Breast epithelium (tissue), 4 donors: ENCODE measurements at regions not wholly inside any gene's neighbourhood (a gene's known extent, or its start where the extent isn't known, plus 50 kb on each side); places are given as distances from the start of the nearest gene placed in this dataset.
A peak's percentile ranks its signal among the peaks of the same experiment; 100 is the strongest.

Experiments used
- DNase-seq, 2 donors: peaks; one replicate each; pipeline ENCODE4 v3.0.0-alpha.2; 2019; ENCODE audit warnings: low spot score in 2 of 2
- H3K27ac ChIP-seq, 2 donors: fragments of 200-600 bp; sonication (generic) in 1 of 2; one replicate each; pipeline ENCODE4 v1.5.1; 2016 to 2019; ENCODE audit warnings: mild to moderate bottlenecking in 1 of 2
- H3K27me3 ChIP-seq, 2 donors: fragments of 200-600 bp; sonication (generic) in 1 of 2; one replicate each; pipeline versions ENCODE4 v1.5.1 to v1.6.0; 2017 to 2019; ENCODE audit warnings: control low read depth in 1 of 2, mild to moderate bottlenecking in 1 of 2
- H3K36me3 ChIP-seq: fragments of 200-600 bp; one replicate; pipeline ENCODE4 v1.5.1; 2019
- H3K4me1 ChIP-seq, 2 donors: fragments of 200-600 bp; sonication (generic); one replicate each; pipeline ENCODE4 v1.5.1; 2016 to 2019; ENCODE audit warnings: control low read depth in 1 of 2
- H3K4me3 ChIP-seq, 3 donors: fragments of 200-600 bp; sonication (generic); 1 replicate in 2 of 3; 2 replicates in 1 of 3; pipeline ENCODE4 v1.5.1; 2016 to 2019; ENCODE audit warnings: mild to moderate bottlenecking in 3 of 3, moderate library complexity in 2 of 3
- H3K9me3 ChIP-seq, 2 donors: fragments of 200-600 bp; sonication (generic) in 1 of 2; one replicate each; pipeline ENCODE4 v1.5.1; 2016 to 2019; ENCODE audit warnings: control low read depth in 1 of 2
- CTCF ChIP-seq, 3 donors: fragments of 450-650 bp; IDR thresholded peaks; one replicate each; pipeline ENCODE4 v1.5.1; 2016 to 2017; ENCODE audit warnings: antibody characterized with exemption in 3 of 3, mild to moderate bottlenecking in 3 of 3, moderate library complexity in 3 of 3
- POLR2A ChIP-seq: fragments of 450-650 bp; IDR thresholded peaks from one replicate; pipeline ENCODE4 v1.6.1; 2016; ENCODE audit warnings: antibody characterized with exemption, mild to moderate bottlenecking, moderate library complexity
- POLR2AphosphoS5 ChIP-seq, 3 donors: sonication (generic); formaldehyde crosslinking; IDR thresholded peaks; one replicate each; pipeline ENCODE4 v1.6.1; 2017; ENCODE audit warnings: antibody characterized with exemption in 3 of 3
- intact Hi-C: fragments of 100-400 bp; cut with DNase I; formaldehyde crosslinking; loops from one replicate; pipeline ENCODE4 v1.15.1; 2023; ENCODE audit warnings: low total_unique reads

DNA sequence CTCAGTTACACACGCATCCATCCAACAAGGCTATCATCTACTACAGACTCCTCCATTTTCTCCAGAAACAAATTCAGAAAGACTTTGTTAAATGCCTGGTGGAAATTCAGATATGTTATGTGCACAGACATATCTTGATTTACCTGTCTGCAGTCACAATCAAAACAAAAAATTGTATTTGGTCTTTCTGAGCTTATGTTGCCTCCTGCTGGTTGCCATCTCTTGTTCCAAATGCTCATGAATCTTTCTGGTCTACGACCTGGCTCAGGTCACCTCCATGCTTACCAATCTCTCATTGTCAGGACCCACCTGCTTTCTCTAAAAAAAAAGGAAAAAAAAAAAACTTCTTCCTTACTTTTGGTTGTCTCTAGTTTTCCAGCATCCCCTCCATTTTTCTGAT, 169.2 kb upstream of the PLXNC1 start:
- Histone ChIP-seq H3K4me1 (no peaks in the 10 kb centered on the region), H3K9me3 (no peaks in the 10 kb centered on the region), H3K27me3 (no peaks in the 10 kb centered on the region), H3K4me3 (no peak overlapping the region), H3K27ac (no peak overlapping the region), H3K36me3 (no peaks in the 10 kb centered on the region)
- intact Hi-C loops = no loop called here
- TF ChIP-seq POLR2A (no peak), CTCF (IDR thresholded peaks at IDR 0.05) (peak; percentile 12 to 49 (median 27)), POLR2AphosphoS5 (IDR thresholded peaks at IDR 0.05) (no peak)
- DNase-seq = no peak

DNA sequence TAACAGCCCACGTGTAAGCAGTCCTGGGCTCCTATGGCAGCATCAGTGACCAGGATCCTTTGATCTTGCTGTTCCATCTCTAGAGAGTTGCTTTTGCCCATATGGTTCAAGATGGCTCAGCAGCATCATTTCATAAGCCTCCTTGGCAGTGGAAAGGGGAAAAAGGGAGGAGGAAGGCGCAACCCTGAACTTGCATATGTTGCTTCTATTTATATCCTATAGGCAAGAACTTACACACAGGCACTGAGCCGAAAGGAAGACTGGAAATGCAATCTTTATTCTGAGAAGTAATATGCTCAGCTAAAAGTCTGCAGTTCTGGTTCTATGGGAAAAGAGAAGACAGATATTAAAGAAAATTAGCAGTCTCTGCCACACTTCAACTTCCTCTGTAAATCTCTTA, 167.7 kb upstream of the PLXNC1 start:
- Histone ChIP-seq H3K27ac (no peak overlapping the region), H3K36me3 (no peaks in the 10 kb centered on the region), H3K4me1 (no peaks in the 10 kb centered on the region), H3K27me3 (no peaks in the 10 kb centered on the region), H3K9me3 (no peaks in the 10 kb centered on the region), H3K4me3 (no peak overlapping the region)
- DNase-seq = no peak
- no peak for TF ChIP-seq POLR2A
- TF ChIP-seq CTCF (IDR thresholded peaks at IDR 0.05) = no peak
- TF ChIP-seq POLR2AphosphoS5 (IDR thresholded peaks at IDR 0.05) = no peak
- intact Hi-C loops = no loop called here

DNA sequence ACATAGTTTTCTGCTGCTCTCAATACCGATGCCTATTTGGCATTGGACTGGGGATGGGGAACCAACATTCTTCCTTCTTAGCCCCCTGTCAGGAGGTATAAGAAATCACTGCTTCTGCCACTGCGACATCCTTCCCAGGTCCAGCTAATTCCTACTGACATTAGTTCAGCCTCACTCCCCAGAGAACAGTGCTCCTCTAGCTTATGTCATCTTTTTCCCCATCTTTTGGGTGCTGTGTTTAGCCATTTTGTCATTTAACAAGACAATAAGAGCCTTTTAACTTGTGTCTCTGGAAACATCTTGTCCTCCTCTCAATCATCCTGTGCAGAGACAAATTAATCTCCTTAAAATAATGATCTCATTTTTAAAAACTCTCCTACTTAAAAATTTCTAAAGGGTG, 167.0 kb upstream of the PLXNC1 start:
- Histone ChIP-seq H3K9me3 (no peaks in the 10 kb centered on the region), H3K4me1 (no peaks in the 10 kb centered on the region), H3K27me3 (no peaks in the 10 kb centered on the region), H3K27ac (no peak overlapping the region), H3K36me3 (no peaks in the 10 kb centered on the region), H3K4me3 (no peak overlapping the region)
- intact Hi-C loops = no loop called here
- no peak for DNase-seq
- no peak for TF ChIP-seq POLR2AphosphoS5 (IDR thresholded peaks at IDR 0.05)

GRCh38 chr12:93982771-93983315, 165.5 kb upstream of the PLXNC1 start:
- intact Hi-C loops = no loop called here
- no peaks in the 10 kb centered on the region for H3K4me1 ChIP-seq
- H3K36me3 ChIP-seq = no peaks in the 10 kb centered on the region
- H3K4me3 ChIP-seq = no peak overlapping the region
- no peaks in the 10 kb centered on the region for H3K27me3 ChIP-seq
- H3K27ac ChIP-seq = no peak overlapping the region
- no peak for DNase-seq
- H3K9me3 ChIP-seq = no peaks in the 10 kb centered on the region
- TF ChIP-seq POLR2A (no peak), CTCF (IDR thresholded peaks at IDR 0.05) (no peak), POLR2AphosphoS5 (IDR thresholded peaks at IDR 0.05) (no peak)

DNA sequence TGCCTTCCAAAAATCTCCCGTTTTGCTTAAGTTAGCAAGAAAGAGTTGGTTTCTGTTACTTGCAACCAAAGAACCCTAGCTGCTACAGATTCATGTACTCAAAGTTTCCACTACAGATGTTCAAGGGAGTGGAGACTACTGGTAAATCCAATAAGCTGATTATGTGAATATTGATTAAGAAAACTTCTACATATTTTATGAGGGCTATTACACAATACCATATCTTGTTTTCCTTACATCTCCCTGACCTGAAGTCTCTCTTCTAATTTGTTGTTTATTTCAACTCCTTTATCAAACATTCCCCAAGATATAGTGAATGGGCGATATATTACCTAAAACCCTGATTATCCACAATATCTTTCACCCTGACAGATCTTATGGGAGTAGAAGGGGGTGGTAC, 164.4 kb upstream of the PLXNC1 start:
- H3K4me3 ChIP-seq = no peak overlapping the region
- H3K27ac ChIP-seq = no peak overlapping the region
- no peaks in the 10 kb centered on the region for H3K36me3 ChIP-seq
- no peak for TF ChIP-seq POLR2A
- no peak for TF ChIP-seq CTCF (IDR thresholded peaks at IDR 0.05)
- no peak for TF ChIP-seq POLR2AphosphoS5 (IDR thresholded peaks at IDR 0.05)
- H3K4me1 ChIP-seq = no peaks in the 10 kb centered on the region
- no peaks in the 10 kb centered on the region for H3K9me3 ChIP-seq
- DNase-seq = no peak
- H3K27me3 ChIP-seq = no peaks in the 10 kb centered on the region
- intact Hi-C loops = no loop called here

DNA sequence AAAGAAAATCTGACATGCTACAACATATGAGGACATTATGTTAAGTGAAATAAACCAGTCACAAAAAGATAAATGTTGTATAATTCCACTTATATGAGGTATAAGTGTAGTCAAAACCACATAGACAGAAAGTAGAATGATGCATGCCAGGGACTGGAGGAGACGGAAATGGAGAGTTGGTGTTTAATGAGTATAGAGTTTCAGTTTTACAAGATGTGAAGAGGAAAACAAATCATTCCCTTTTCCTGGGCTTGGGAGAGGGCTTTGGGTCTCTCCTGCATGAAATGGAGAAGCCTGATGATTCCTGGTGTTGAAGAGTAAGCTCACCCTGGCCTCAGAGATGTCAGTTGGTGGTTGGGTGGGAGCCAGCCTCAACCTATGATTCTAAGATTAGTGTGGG, 158.4 kb upstream of the PLXNC1 start:
- Histone ChIP-seq H3K27me3 (no peaks in the 10 kb centered on the region), H3K9me3 (no peaks in the 10 kb centered on the region), H3K4me3 (no peak overlapping the region), H3K27ac (no peak overlapping the region), H3K4me1 (no peaks in the 10 kb centered on the region), H3K36me3 (no peaks in the 10 kb centered on the region)
- TF ChIP-seq POLR2A (no peak), POLR2AphosphoS5 (IDR thresholded peaks at IDR 0.05) (no peak), CTCF (IDR thresholded peaks at IDR 0.05) (no peak)
- intact Hi-C loops = no loop called here
- DNase-seq = no peak
